ENCODE measurements at regions not wholly inside any gene's neighbourhood (a gene's known extent, or its start where the extent isn't known, plus 50 kb on each side); places are given as distances from the start of the nearest gene placed in this dataset.

GRCh38 chr12:28602786-28603185 is 412.5 kb downstream of the CCDC91 start:
- TF ChIP-seq CTCF (conservative IDR thresholded peaks at IDR 0.05): no peak
- H3T11ph ChIP-seq (ENCODE audit: low read length): no peak overlapping the region
- H3K79me2 ChIP-seq (ENCODE audit: insufficient read depth, low read length): no peaks in the 10 kb centered on the region
- H2BK5ac ChIP-seq (ENCODE audit: insufficient read length, low read length): no peak overlapping the region
- H3K23ac ChIP-seq (ENCODE audit: insufficient read length, low read depth, low read length): no peak overlapping the region
- no peak overlapping the region for H3K56ac ChIP-seq (ENCODE audit: insufficient read length, low read depth, low read length)
- no peak overlapping the region for H4K5ac ChIP-seq (ENCODE audit: insufficient read length, low read depth, low read length)
- H3K4me2 ChIP-seq (ENCODE audit: insufficient read depth, insufficient read length, low read length): no peak overlapping the region
- no peak overlapping the region for H3K27ac Mint-ChIP-seq
- no peak overlapping the region for H2BK12ac ChIP-seq (ENCODE audit: insufficient read length, low read depth, low read length)
- H2BK120ac ChIP-seq (ENCODE audit: low read depth, low read length, poor library complexity, severe bottlenecking): no peak overlapping the region
- no peak overlapping the region for H3K4ac ChIP-seq (ENCODE audit: low read depth, low read length)
- H3K4me3 Mint-ChIP-seq: no peak overlapping the region
- DNase-seq: no peak
- peaks cover 12 to 16% of the 10 kb centered on the region in 2 experiments for H3K9me3 Mint-ChIP-seq
- no peak overlapping the region for H2AFZ ChIP-seq (ENCODE audit: low read length)
- H3K14ac ChIP-seq (ENCODE audit: insufficient read depth, low read length): no peak overlapping the region
- no peaks in the 10 kb centered on the region for H3K27me3 ChIP-seq (ENCODE audit: insufficient read depth, low read length)
- H4K20me1 ChIP-seq (ENCODE audit: control insufficient read depth, insufficient read depth, insufficient read length): no peaks in the 10 kb centered on the region
- H2AK5ac ChIP-seq (ENCODE audit: insufficient read length, low read length): no peak overlapping the region
- no peak overlapping the region for H3K27ac ChIP-seq (ENCODE audit: insufficient read length, low read depth, low read length)
- H3K18ac ChIP-seq (ENCODE audit: insufficient read length, low read depth, low read length): no peak overlapping the region
- H3K9ac ChIP-seq (ENCODE audit: extremely low read depth, insufficient read length, low read length): no peak overlapping the region
- no peaks in the 10 kb centered on the region for H3K27me3 Mint-ChIP-seq (ENCODE audit: low read depth)
- peaks cover 6 to 8% of the 10 kb centered on the region in 2 experiments; a peak in 3 of 4 replicates for H3K4me1 Mint-ChIP-seq
- H3K79me1 ChIP-seq (ENCODE audit: insufficient read depth, low read depth, low read length, poor library complexity, severe bottlenecking): no peaks in the 10 kb centered on the region
- no peak overlapping the region for H2BK20ac ChIP-seq (ENCODE audit: low read depth, low read length, poor library complexity, severe bottlenecking)
- no peak overlapping the region for H4K8ac ChIP-seq (replicated peaks; ENCODE audit: insufficient read length, low read depth, low read length)
- peaks cover 7 to 16% (median 14%) of the 10 kb centered on the region in 3 experiments for H3K36me3 Mint-ChIP-seq (ENCODE audit: insufficient read depth in 1 of 3, low read depth in 3 of 3)
- no peaks in the 10 kb centered on the region for H3K23me2 ChIP-seq (ENCODE audit: insufficient read length, low read depth, low read length, poor library complexity, severe bottlenecking)
- no peak overlapping the region for H2BK15ac ChIP-seq (ENCODE audit: low read depth, low read length)
- no peaks in the 10 kb centered on the region for H3K9me3 ChIP-seq (ENCODE audit: control insufficient read depth, low read depth, low read length)
- H3K4me1 ChIP-seq (ENCODE audit: insufficient read depth, low read length): no peaks in the 10 kb centered on the region
- WGBS (ENCODE audit: extremely low coverage, insufficient read length, low lambda C conversion rate): no CpG with 5 or more reads among the region's 4 CpGs
- no peak overlapping the region for H4K91ac ChIP-seq (ENCODE audit: insufficient read length, low read depth, low read length)

Data from H9 (cell line).